Activated naive CD4-positive, alpha-beta T cell treated with anti-CD3 and anti-CD28 coated beads, Interleukin-2, amount 10 ng/mL, durations not matched to agents 7 days and 5 days (primary cell): ENCODE measurements at regions not wholly inside any gene's neighbourhood (a gene's known extent, or its start where the extent isn't known, plus 50 kb on each side); places are given as distances from the start of the nearest gene placed in this dataset.
"Not testable (repeated sequence)": the region's sequence is repeated elsewhere in the genome, so short reads cannot be mapped to it uniquely, and the experiment has no call there.

Source experiments
- CTCF ChIA-PET: fragments of 350-600 bp; sonication (Branson Sonifier 250); formaldehyde crosslinking; loops from one replicate; lab custom pipeline; 2021; ENCODE audit warnings: antibody characterized with exemption; lab: Charles Lee
- DNase-seq: peaks from one replicate; pipeline ENCODE4 v3.0.0-alpha.2; 2020
- H3K27ac Mint-ChIP-seq: one replicate; pipeline ENCODE4 v1.8.0; 2021; ENCODE audit warnings: mild to moderate bottlenecking, moderate library complexity, mixed read lengths
- H3K27me3 Mint-ChIP-seq: one replicate; pipeline ENCODE4 v1.8.0; 2021; ENCODE audit warnings: mild to moderate bottlenecking, mixed read lengths
- H3K36me3 Mint-ChIP-seq: one replicate; pipeline ENCODE4 v1.8.0; 2021; ENCODE audit warnings: mixed read lengths
- H3K4me1 Mint-ChIP-seq: one replicate; pipeline ENCODE4 v1.8.0; 2021; ENCODE audit warnings: mixed read lengths
- H3K4me3 Mint-ChIP-seq: one replicate; pipeline ENCODE4 v1.8.0; 2021; ENCODE audit warnings: mild to moderate bottlenecking, moderate library complexity, mixed read lengths
- H3K9me3 Mint-ChIP-seq: one replicate; pipeline ENCODE4 v1.8.0; 2021; ENCODE audit warnings: mixed read lengths

GRCh38 chr5:168123631-168124528 is 167.6 kb upstream of the WWC1 start:
- Mint-ChIP-seq H3K27ac (no peak overlapping the region), H3K9me3 (no peaks in the 10 kb centered on the region), H3K4me1 (peaks cover 13% of the 10 kb centered on the region), H3K36me3 (no peaks in the 10 kb centered on the region), H3K27me3 (no peaks in the 10 kb centered on the region), H3K4me3 (no peak overlapping the region)
- DNase-seq = no peak
- CTCF ChIA-PET = interaction anchor here (1.1 kb wide), 1 partner anchor 10 kb away, joined by 5 read pairs; no protein-coding TSS in a partner anchor

- Mint-ChIP-seq H3K9me3 (no peaks in the 10 kb centered on the region), H3K4me3 (no peak overlapping the region), H3K4me1 (peaks cover 13% of the 10 kb centered on the region), H3K27ac (no peak overlapping the region), H3K36me3 (no peaks in the 10 kb centered on the region), H3K27me3 (no peaks in the 10 kb centered on the region)
- CTCF ChIA-PET = no interaction called here
- DNase-seq = no peak
These were observed 165.8 kb upstream of the WWC1 start for GRCh38 chr5:168125445-168126199.

GRCh38 chr5:168126606-168127005 is 164.8 kb upstream of the WWC1 start:
- H3K36me3 Mint-ChIP-seq = no peaks in the 10 kb centered on the region
- CTCF ChIA-PET = no interaction called here
- no peak for DNase-seq
- no peaks in the 10 kb centered on the region for H3K27me3 Mint-ChIP-seq
- peaks cover 13% of the 10 kb centered on the region for H3K4me1 Mint-ChIP-seq
- H3K27ac Mint-ChIP-seq = no peak overlapping the region
- no peaks in the 10 kb centered on the region for H3K9me3 Mint-ChIP-seq
- no peak overlapping the region for H3K4me3 Mint-ChIP-seq

GRCh38 chr5:168128111-168128510 is 163.3 kb upstream of the WWC1 start:
- no peaks in the 10 kb centered on the region for H3K36me3 Mint-ChIP-seq
- H3K27me3 Mint-ChIP-seq = no peaks in the 10 kb centered on the region
- CTCF ChIA-PET = no interaction called here
- H3K27ac Mint-ChIP-seq = no peak overlapping the region
- H3K4me1 Mint-ChIP-seq = peaks cover 13% of the 10 kb centered on the region
- H3K4me3 Mint-ChIP-seq = no peak overlapping the region
- no peak for DNase-seq
- H3K9me3 Mint-ChIP-seq = no peaks in the 10 kb centered on the region

GRCh38 chr5:168128557-168128956 is 162.9 kb upstream of the WWC1 start:
- DNase-seq = no peak
- peaks cover 13% of the 10 kb centered on the region for H3K4me1 Mint-ChIP-seq
- no peaks in the 10 kb centered on the region for H3K27me3 Mint-ChIP-seq
- H3K9me3 Mint-ChIP-seq = no peaks in the 10 kb centered on the region
- no peak overlapping the region for H3K4me3 Mint-ChIP-seq
- no peak overlapping the region for H3K27ac Mint-ChIP-seq
- CTCF ChIA-PET = interaction anchor here (0.9 kb wide), 1 partner anchor 16 kb away, joined by 3 read pairs; no protein-coding TSS in a partner anchor
- no peaks in the 10 kb centered on the region for H3K36me3 Mint-ChIP-seq

GRCh38 chr5:168131519-168131918 is 159.9 kb upstream of the WWC1 start:
- Mint-ChIP-seq H3K4me1 (no peaks in the 10 kb centered on the region), H3K27ac (no peak overlapping the region), H3K36me3 (no peaks in the 10 kb centered on the region), H3K4me3 (no peak overlapping the region), H3K9me3 (no peaks in the 10 kb centered on the region), H3K27me3 (no peaks in the 10 kb centered on the region)
- no peak for DNase-seq
- CTCF ChIA-PET = interaction anchor here (1.4 kb wide), 1 partner anchor 18 kb away, joined by 3 read pairs; no protein-coding TSS in a partner anchor

- no peaks in the 10 kb centered on the region for H3K4me1 Mint-ChIP-seq
- CTCF ChIA-PET = interaction anchor here (1.4 kb wide), 1 partner anchor 19 kb away, joined by 3 read pairs; no protein-coding TSS in a partner anchor
- H3K9me3 Mint-ChIP-seq = no peaks in the 10 kb centered on the region
- no peaks in the 10 kb centered on the region for H3K27me3 Mint-ChIP-seq
- DNase-seq = no peak
- no peak overlapping the region for H3K27ac Mint-ChIP-seq
- H3K4me3 Mint-ChIP-seq = no peak overlapping the region
- no peaks in the 10 kb centered on the region for H3K36me3 Mint-ChIP-seq
These were observed 159.2 kb upstream of the WWC1 start for GRCh38 chr5:168132241-168132641.

GRCh38 chr5:168135897-168136296 is 155.5 kb upstream of the WWC1 start:
- Mint-ChIP-seq H3K9me3 (no peaks in the 10 kb centered on the region), H3K36me3 (no peaks in the 10 kb centered on the region), H3K27ac (no peak overlapping the region), H3K4me1 (no peaks in the 10 kb centered on the region), H3K27me3 (no peaks in the 10 kb centered on the region), H3K4me3 (no peak overlapping the region)
- CTCF ChIA-PET = interaction anchor here (0.6 to 1.0 kb wide), 2 partner anchors 83 to 163 kb away, joined by 3 read pairs; no protein-coding TSS in a partner anchor
- no peak for DNase-seq

- H3K4me3 Mint-ChIP-seq = no peak overlapping the region
- H3K36me3 Mint-ChIP-seq = no peaks in the 10 kb centered on the region
- H3K27me3 Mint-ChIP-seq = no peaks in the 10 kb centered on the region
- H3K9me3 Mint-ChIP-seq = no peaks in the 10 kb centered on the region
- CTCF ChIA-PET = interaction anchor here (0.6 to 1.0 kb wide), 2 partner anchors 83 to 162 kb away, joined by 3 read pairs; no protein-coding TSS in a partner anchor
- DNase-seq = no peak
- H3K4me1 Mint-ChIP-seq = no peaks in the 10 kb centered on the region
- H3K27ac Mint-ChIP-seq = no peak overlapping the region
These were observed 155.1 kb upstream of the WWC1 start for GRCh38 chr5:168136340-168136739.

- H3K36me3 Mint-ChIP-seq = no peaks in the 10 kb centered on the region
- H3K4me3 Mint-ChIP-seq = no peak overlapping the region
- no peak for DNase-seq
These were observed 154.2 kb upstream of the WWC1 start for GRCh38 chr5:168137265-168137664.

GRCh38 chr5:168140241-168140640 is 151.2 kb upstream of the WWC1 start:
- H3K4me1 Mint-ChIP-seq = no peaks in the 10 kb centered on the region
- no peak for DNase-seq
- no peaks in the 10 kb centered on the region for H3K27me3 Mint-ChIP-seq
- CTCF ChIA-PET = no interaction called here
- no peak overlapping the region for H3K4me3 Mint-ChIP-seq
- no peak overlapping the region for H3K27ac Mint-ChIP-seq
- H3K9me3 Mint-ChIP-seq = no peaks in the 10 kb centered on the region
- H3K36me3 Mint-ChIP-seq = no peaks in the 10 kb centered on the region

More at GRCh38 chr5:168137265-168137664, 154.2 kb upstream of the WWC1 start:
- Mint-ChIP-seq H3K9me3 (no peaks in the 10 kb centered on the region), H3K27ac (no peak overlapping the region), H3K4me1 (no peaks in the 10 kb centered on the region), H3K27me3 (no peaks in the 10 kb centered on the region)
- CTCF ChIA-PET = no interaction called here

- H3K36me3 Mint-ChIP-seq = no peaks in the 10 kb centered on the region
- DNase-seq = no peak
- H3K9me3 Mint-ChIP-seq = no peaks in the 10 kb centered on the region
- CTCF ChIA-PET = no interaction called here
- no peaks in the 10 kb centered on the region for H3K4me1 Mint-ChIP-seq
- H3K4me3 Mint-ChIP-seq = no peak overlapping the region
- H3K27me3 Mint-ChIP-seq = no peaks in the 10 kb centered on the region
- no peak overlapping the region for H3K27ac Mint-ChIP-seq
These were observed 149.0 kb upstream of the WWC1 start for GRCh38 chr5:168142402-168142801.

GRCh38 chr5:168143521-168143920 is 147.9 kb upstream of the WWC1 start:
- DNase-seq, H3K9me3 Mint-ChIP-seq, CTCF ChIA-PET, H3K4me1 Mint-ChIP-seq, H3K27me3 Mint-ChIP-seq, H3K27ac Mint-ChIP-seq, H3K36me3 Mint-ChIP-seq, H3K4me3 Mint-ChIP-seq: not testable (repeated sequence)

GRCh38 chr5:168147106-168147505 is 144.3 kb upstream of the WWC1 start:
- CTCF ChIA-PET = no interaction called here

More at GRCh38 chr5:168147106-168147505, 144.3 kb upstream of the WWC1 start:
- Mint-ChIP-seq H3K27ac (no peak overlapping the region), H3K4me3 (no peak overlapping the region), H3K27me3 (no peaks in the 10 kb centered on the region), H3K9me3 (no peaks in the 10 kb centered on the region), H3K4me1 (no peaks in the 10 kb centered on the region), H3K36me3 (no peaks in the 10 kb centered on the region)
- no peak for DNase-seq
